ENCODE measurements at regions not wholly inside any gene's neighbourhood (a gene's known extent, or its start where the extent isn't known, plus 50 kb on each side); places are given as distances from the start of the nearest gene placed in this dataset.

- TF ChIP-seq CTCF (IDR thresholded peaks at IDR 0.05 in 2 of 3, conservative IDR thresholded peaks at IDR 0.05 in 1 of 3; ENCODE audit: borderline replicate concordance in 1 of 3, insufficient read depth in 1 of 3, low read depth in 2 of 3, low read length in 2 of 3) (no peak), SRF (IDR thresholded peaks at IDR 0.05; ENCODE audit: low read depth) (no peak), JUND (IDR thresholded peaks at IDR 0.05) (no peak), POLR2AphosphoS5 (IDR thresholded peaks at IDR 0.05; ENCODE audit: low read depth, low read length) (no peak), EZH2 (IDR thresholded peaks at IDR 0.05) (no peak)
These were observed 217.4 kb upstream of the CD96 start for GRCh38 chr3:111324645-111325044.

Measured in HCT116 (cell line).